ENCODE measurements at regions not wholly inside any gene's neighbourhood (a gene's known extent, or its start where the extent isn't known, plus 50 kb on each side); places are given as distances from the start of the nearest gene placed in this dataset.

DNA sequence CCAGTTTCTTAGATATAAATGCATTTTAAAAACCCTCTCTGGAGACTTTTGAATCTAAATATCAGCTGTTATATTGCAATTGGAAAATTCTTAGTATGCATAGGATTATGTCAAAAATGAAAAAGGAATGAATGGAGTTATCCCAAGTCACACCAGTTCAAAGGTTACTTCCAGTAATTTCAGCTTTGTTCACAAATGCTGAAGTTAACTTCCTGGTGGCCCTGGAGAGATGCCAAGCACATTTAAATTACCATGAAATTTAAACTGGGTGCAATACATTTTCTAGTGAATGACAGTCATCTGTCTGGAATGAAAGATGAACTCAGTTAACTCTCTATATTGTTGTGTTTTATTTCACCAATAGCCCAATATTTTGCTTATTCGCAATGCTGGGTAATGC lies 753.9 kb downstream of the SUCLG1 start:
- no peak for TF ChIP-seq POLR2A (IDR thresholded peaks at IDR 0.05; ENCODE audit: low read length)
- TF ChIP-seq GATA1 (IDR thresholded peaks at IDR 0.05; ENCODE audit: low read depth, low read length) = no peak
